HL-60 (cell line): ENCODE measurements at regions not wholly inside any gene's neighbourhood (a gene's known extent, or its start where the extent isn't known, plus 50 kb on each side); places are given as distances from the start of the nearest gene placed in this dataset.

Experiments used
- DNase-seq, 2 experiments: peaks; one replicate each; pipeline ENCODE4 v3.0.0-alpha.2; 2010 to 2020; ENCODE audit warnings: low read depth in 1 of 2, low spot score in 1 of 2
- H3K27ac ChIP-seq: fragments of 250-450 bp; sonication (Bioruptor Pico); replicated peaks from 2 replicates; pipeline ENCODE4 v1.5.1; 2020; ENCODE audit warnings: mild to moderate bottlenecking, moderate library complexity
- H3K27me3 ChIP-seq: fragments of 250-450 bp; sonication (Bioruptor Pico); 2 replicates; pipeline ENCODE4 v1.5.1; 2021; ENCODE audit warnings: mild to moderate bottlenecking, moderate library complexity; ENCODE audit not compliant: insufficient read depth, poor library complexity, severe bottlenecking
- H3K4me3 ChIP-seq: replicated peaks from 2 replicates; pipeline ENCODE4 v1.5.1; 2011; ENCODE audit warnings: mild to moderate bottlenecking, control low read depth, low read length; ENCODE audit not compliant: insufficient read depth
- GABPA ChIP-seq: IDR thresholded peaks from 2 replicates; pipeline ENCODE4 v1.6.1; 2012; ENCODE audit warnings: low read depth
- POLR2AphosphoS5 ChIP-seq: IDR thresholded peaks from 2 replicates; pipeline ENCODE4 v1.6.1; 2012; ENCODE audit warnings: low read depth
- SPI1 ChIP-seq: IDR thresholded peaks from 2 replicates; pipeline ENCODE4 v1.6.1; 2012; ENCODE audit warnings: low read depth, mild to moderate bottlenecking, borderline replicate concordance
- TF ChIP-seq, protein P1 (sequence below): IDR thresholded peaks from one replicate; pipeline ENCODE4 v1.5.1; 2011; ENCODE audit warnings: low read length, control low read depth, inconsistent platforms; ENCODE audit not compliant: insufficient read depth
- TF ChIP-seq, protein P2 (sequence below): IDR thresholded peaks from 2 replicates; pipeline ENCODE4 v1.6.1; 2012; ENCODE audit warnings: low read depth; ENCODE audit not compliant: insufficient replicate concordance

DNA sequence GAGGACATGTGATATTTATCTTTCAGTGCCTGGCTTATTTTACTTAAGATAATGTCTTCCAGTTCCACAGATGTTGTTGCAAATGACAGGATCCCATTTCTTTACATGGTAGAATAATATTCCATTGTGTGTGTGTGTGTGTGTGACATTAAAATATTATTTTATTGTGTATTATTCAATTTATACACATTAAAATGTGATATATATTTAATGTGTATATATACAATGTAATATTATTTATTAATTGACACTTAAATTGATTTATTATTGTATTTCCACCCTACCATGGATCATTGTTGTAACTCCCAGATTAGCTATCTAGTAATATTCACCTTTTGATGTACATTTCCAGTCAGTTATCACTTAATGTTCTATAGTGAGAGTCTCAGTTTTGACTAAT is 1422.5 kb upstream of the ADGRB3 start:
- Histone ChIP-seq H3K27me3 (no peaks in the 10 kb centered on the region), H3K27ac (no peak overlapping the region), H3K4me3 (no peak overlapping the region)
- no peak for DNase-seq
- TF ChIP-seq, protein P1, sequence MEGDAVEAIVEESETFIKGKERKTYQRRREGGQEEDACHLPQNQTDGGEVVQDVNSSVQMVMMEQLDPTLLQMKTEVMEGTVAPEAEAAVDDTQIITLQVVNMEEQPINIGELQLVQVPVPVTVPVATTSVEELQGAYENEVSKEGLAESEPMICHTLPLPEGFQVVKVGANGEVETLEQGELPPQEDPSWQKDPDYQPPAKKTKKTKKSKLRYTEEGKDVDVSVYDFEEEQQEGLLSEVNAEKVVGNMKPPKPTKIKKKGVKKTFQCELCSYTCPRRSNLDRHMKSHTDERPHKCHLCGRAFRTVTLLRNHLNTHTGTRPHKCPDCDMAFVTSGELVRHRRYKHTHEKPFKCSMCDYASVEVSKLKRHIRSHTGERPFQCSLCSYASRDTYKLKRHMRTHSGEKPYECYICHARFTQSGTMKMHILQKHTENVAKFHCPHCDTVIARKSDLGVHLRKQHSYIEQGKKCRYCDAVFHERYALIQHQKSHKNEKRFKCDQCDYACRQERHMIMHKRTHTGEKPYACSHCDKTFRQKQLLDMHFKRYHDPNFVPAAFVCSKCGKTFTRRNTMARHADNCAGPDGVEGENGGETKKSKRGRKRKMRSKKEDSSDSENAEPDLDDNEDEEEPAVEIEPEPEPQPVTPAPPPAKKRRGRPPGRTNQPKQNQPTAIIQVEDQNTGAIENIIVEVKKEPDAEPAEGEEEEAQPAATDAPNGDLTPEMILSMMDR = no peak
- TF ChIP-seq GABPA (no peak), POLR2AphosphoS5 (no peak), SPI1 (no peak)
- TF ChIP-seq, protein P2, sequence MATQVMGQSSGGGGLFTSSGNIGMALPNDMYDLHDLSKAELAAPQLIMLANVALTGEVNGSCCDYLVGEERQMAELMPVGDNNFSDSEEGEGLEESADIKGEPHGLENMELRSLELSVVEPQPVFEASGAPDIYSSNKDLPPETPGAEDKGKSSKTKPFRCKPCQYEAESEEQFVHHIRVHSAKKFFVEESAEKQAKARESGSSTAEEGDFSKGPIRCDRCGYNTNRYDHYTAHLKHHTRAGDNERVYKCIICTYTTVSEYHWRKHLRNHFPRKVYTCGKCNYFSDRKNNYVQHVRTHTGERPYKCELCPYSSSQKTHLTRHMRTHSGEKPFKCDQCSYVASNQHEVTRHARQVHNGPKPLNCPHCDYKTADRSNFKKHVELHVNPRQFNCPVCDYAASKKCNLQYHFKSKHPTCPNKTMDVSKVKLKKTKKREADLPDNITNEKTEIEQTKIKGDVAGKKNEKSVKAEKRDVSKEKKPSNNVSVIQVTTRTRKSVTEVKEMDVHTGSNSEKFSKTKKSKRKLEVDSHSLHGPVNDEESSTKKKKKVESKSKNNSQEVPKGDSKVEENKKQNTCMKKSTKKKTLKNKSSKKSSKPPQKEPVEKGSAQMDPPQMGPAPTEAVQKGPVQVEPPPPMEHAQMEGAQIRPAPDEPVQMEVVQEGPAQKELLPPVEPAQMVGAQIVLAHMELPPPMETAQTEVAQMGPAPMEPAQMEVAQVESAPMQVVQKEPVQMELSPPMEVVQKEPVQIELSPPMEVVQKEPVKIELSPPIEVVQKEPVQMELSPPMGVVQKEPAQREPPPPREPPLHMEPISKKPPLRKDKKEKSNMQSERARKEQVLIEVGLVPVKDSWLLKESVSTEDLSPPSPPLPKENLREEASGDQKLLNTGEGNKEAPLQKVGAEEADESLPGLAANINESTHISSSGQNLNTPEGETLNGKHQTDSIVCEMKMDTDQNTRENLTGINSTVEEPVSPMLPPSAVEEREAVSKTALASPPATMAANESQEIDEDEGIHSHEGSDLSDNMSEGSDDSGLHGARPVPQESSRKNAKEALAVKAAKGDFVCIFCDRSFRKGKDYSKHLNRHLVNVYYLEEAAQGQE = no peak

DNA sequence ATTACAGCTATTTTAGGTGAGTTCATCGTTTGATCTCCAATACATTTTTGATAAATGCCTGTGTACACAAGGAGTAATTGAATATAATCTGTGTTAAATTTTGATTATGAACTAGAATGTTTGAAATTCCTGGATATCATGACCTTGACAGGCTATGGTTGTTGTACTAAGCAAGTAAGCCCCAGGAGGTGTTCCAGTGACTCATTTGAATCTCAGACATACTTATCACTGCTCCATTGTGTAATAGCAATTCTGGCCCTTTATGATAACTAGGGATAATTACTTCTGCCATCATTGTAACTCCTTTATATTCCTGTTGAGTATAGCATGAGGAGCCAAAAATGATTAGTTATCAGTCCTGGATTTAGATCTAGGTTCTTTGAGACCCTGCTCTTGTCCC is 1424.6 kb upstream of the ADGRB3 start:
- TF ChIP-seq POLR2AphosphoS5 (no peak), SPI1 (no peak)
- TF ChIP-seq, protein P2 = no peak
- TF ChIP-seq, protein P1 = no peak
- Histone ChIP-seq H3K27me3 (no peaks in the 10 kb centered on the region), H3K4me3 (no peak overlapping the region), H3K27ac (no peak overlapping the region)
- DNase-seq = no peak

DNA sequence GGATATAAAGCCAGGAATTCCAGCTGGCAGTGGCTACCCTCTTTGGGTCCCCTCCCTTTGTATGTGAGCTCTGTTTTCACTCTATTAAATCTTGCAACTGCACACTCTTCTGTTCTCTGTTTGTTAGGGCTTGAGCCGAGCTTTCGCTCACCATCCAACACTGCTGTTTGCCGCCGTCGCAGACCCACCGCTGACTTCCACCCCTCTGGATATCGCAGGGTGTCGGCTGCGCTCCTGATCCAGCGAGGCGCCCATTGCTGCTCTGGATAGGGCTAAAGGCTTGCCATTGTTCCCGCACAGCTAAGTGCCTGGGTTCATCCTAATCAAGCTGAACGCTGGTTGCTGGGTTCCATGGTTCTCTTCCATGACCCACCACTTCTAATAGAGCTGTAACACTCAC is 1433.5 kb upstream of the ADGRB3 start:
- no peak for DNase-seq
- H3K4me3 ChIP-seq = no peak overlapping the region
- H3K27me3 ChIP-seq = no peaks in the 10 kb centered on the region
- TF ChIP-seq, protein P2 = no peak
- no peak for TF ChIP-seq SPI1
- TF ChIP-seq POLR2AphosphoS5 = no peak
- no peak for TF ChIP-seq GABPA
- no peak overlapping the region for H3K27ac ChIP-seq
